DLD1 (cell line): ENCODE measurements at regions not wholly inside any gene's neighbourhood (a gene's known extent, or its start where the extent isn't known, plus 50 kb on each side); places are given as distances from the start of the nearest gene placed in this dataset.
"Not testable (repeated sequence)": the region's sequence is repeated elsewhere in the genome, so short reads cannot be mapped to it uniquely, and the experiment has no call there.

ENCODE experiments used
- in situ Hi-C: cut with HindIII; loops from 2 replicates; pipeline ENCODE4 v1.10.0; 2017; ENCODE audit warnings: low sequenced_read_pairs

DNA sequence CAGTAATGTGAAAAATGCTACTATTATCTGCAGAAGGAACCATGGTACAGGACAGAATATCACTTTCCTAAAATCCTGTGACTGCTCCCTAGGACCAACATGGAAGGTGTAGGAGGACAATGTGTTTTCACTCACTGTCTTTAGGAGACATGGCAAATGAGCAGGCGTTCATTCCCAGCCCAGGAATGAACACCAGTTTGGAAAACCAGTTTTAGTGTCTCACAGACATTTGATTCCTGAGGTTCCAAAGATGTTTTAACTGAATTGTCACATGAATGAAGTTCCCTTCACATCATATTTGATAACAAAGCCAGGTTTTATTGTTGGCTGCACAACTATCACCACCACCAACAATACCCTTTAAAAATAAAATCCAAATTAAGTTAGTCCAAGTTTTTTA, 178.2 kb downstream of the ENC1 start:
- in situ Hi-C loops, result no loop called here

DNA sequence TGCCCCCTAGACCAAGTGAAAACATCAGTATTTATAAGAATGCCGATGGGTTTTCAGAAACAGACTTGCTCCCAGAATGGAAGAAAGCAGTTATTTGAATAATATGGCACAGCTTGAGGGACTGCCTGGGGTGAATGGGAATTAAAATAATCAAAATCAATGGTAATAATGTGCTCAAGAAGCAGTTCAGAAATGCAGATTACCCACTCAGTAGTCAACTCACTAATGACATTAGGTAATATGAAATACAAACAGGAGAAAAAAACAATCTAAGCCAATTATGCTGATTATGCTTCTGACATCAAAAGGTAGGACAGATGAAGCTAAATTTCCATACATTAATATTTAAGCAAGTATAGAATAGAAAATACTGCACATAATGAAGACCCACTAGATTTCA, 179.3 kb downstream of the ENC1 start:
- in situ Hi-C loops, result no loop called here

DNA sequence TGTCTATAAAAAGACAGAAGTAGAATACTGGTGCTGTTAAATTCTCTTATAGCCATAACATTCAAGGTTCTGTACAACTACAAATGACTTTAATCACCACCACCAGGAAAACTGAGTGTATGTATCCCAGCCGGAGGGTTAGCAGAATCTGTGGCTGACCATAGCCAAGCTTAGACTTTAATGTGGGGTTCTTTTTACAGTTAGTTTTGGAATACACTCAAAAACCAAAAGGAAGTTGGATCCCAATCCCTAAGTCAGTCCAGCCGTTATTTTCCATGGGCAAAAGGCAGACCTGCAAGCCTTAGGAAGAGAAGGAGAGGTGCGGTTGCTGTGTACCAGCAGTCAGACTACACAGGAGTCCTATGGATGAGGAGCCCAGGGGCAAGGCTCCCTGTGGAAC, 179.8 kb downstream of the ENC1 start:
- in situ Hi-C loops, result no loop called here

DNA sequence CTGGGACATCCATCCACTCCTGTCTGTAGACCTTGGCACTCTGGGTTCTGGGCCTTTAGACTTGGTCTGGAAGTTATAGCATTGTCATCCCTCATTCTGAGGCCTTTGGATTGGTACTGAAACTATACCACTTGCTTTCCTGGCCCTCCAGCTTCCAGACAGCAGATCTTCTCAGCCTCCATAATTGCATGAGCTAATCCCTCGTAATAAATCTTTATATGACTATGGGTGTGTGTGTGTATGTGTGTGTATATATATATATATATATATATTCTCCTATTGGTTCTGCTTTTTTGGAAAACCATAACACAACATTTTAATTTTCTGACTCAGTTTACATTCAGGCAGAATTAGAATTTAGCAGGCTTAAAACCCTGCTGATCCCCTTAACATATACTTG, 180.5 kb downstream of the ENC1 start:
- in situ Hi-C loops, result no loop called here

GRCh38 chr5:74457876-74458275, 182.7 kb downstream of the ENC1 start:
- in situ Hi-C loops, result no loop called here

- in situ Hi-C loops, result no loop called here
Measured at GRCh38 chr5:74454263-74455030, 186.1 kb downstream of the ENC1 start.

DNA sequence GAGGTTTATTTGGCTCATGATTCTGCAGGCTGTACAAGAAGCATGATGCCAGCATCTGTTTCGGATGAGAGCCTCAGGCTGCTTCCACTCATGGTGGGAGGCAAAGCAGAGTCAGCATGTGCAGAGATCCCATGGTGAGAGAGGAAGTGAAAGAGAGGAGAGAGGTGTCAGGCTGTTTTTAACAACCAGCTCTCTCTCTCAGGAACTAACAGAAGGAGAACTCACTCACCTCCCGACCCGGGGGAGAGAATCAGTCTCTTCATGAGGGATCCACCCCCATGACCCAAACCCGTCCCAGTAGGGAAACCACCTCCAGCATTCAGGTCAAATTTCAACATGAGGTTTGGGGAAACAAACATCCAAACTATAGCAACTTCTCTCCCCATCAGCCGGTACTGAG, 187.7 kb downstream of the ENC1 start:
- in situ Hi-C loops, result no loop called here

DNA sequence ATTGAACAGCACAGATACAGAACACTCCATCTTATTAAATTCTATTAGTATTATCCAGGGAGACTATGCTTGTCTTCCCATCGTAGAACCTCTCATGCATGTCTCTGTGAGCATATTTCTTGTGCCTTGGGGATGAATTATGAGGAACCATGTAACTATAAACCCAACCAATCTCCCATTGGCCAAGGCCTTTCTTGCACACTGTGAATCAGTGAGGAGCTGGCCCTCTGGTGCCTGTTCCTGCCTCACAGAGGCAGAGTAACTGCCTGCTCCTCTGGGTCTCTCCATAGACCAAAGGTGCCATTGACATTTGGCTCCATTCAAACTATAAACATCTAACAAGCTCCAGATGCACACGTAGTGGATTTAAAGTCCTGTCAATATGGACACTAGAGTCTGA, 190.4 kb downstream of the ENC1 start:
- in situ Hi-C loops, result no loop called here

GRCh38 chr5:74446725-74447241, 193.7 kb downstream of the ENC1 start:
- in situ Hi-C loops, result no loop called here

GRCh38 chr5:74442466-74442865, 198.1 kb downstream of the ENC1 start:
- in situ Hi-C loops, result no loop called here

- in situ Hi-C loops, result no loop called here
Measured at GRCh38 chr5:74441616-74442015, 198.9 kb downstream of the ENC1 start.

GRCh38 chr5:74440341-74440740, 200.2 kb downstream of the ENC1 start:
- in situ Hi-C loops, result no loop called here

DNA sequence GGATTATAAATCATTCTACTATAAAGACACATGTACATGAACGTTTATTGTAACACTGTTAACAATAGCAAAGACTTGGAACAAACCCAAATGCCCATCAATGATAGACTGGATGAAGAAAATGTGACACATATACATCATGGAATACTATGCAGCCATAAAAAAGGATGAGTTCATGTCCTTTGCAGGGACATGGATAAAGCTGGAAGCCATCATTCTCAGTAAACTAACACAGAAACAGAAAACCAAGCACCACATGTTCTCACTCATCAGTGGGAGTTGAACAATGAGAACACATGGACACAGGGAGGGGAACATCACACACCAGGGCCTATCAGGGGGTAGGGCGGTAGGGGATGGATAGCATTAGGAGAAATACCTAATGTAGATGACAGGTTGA, 202.7 kb downstream of the ENC1 start:
- in situ Hi-C loops, result not testable (repeated sequence)

GRCh38 chr5:74433896-74434829, 206.4 kb downstream of the ENC1 start:
- in situ Hi-C loops, result no loop called here

DNA sequence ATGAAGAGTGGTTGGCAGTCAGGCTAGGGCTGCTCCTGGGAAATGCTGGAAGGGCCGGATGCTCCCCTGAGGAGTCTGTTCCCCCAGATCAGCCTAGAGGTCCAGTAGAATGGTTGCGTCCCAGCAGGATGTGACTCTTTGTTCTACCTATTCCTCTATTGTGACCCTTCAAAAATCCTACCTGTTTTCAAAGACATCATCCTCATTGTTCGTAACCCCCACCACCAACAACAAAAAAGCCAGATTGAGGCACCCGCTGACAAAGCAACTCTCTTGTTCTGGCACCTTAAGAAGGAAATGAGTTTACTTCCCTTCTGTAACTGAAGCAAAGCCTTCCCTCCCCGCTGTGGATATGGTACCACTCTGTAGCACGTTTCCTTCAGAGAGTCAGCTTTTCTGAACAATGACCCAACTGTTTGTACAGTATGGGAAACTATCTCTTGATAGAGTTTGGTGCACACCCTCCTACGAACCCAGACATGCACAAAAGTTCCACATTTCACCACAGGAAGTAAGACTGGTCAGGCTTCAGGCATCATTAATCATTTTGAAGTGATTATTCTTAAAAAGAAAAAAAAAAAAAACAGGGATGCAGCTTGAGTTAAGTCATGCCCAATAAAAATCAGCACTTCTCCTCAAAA, 207.2 kb downstream of the ENC1 start:
- in situ Hi-C loops, result no loop called here

DNA sequence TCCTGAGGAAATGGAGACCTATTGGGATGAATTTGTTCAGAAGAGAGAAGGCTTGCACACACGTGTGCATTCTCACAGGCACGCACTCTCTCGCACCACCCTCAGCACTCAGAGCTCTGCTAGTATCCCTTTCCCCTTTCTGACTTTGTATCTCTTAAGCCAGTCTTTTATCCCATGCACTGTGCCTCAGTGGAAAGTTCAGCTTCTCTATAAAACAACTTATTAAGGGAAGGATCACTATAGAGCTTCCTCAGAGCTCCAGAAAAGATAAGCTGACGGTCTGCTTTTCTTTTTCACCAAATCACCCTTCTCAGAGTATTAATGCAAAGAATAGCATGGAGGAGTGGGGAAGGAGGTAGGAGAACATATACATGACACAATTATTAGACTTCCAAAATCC, 207.8 kb downstream of the ENC1 start:
- in situ Hi-C loops, result no loop called here

- in situ Hi-C loops, result no loop called here
Measured at GRCh38 chr5:74432216-74432615, 208.3 kb downstream of the ENC1 start.

DNA sequence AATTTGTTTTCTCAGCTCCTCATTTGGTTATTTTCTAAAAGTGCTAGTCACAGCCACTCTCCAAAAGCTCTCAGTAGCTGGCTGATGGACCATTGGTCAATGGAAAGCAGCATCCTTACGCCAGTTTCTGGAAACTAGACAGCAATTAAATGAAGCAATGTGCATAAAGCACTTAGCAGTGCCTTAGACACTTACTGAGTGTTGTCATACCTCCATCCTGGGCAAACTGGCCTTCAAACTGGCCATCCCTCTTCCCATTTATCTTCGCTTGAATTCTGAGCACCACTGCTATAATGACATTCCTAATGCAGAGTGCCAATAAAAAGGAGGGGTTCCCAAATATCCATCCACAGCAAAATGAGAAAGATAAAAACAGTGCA, 209.2 kb downstream of the ENC1 start:
- in situ Hi-C loops, result no loop called here

- in situ Hi-C loops, result no loop called here
Measured at GRCh38 chr5:74430631-74431289, 209.8 kb downstream of the ENC1 start.

DNA sequence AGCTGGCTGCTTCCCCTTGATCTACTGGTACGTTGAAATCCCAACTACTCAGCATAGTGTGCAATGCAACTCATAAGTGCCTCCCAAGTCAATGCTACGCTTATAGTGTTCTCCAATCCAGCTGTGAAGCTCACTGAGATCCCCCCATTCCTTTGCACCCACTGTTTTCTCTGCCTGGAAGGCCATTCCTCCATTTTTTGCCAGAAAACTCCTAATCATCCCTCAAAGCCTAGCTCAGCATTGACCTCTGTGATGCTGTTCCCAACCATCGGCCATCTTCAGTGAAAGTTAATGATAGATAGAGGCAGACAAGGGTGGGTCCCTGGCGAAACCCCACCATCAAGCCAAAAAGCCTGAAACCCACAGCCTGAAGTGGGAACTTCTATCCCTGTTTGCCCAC, 211.0 kb downstream of the ENC1 start:
- in situ Hi-C loops, result no loop called here

GRCh38 chr5:74428876-74429275, 211.7 kb downstream of the ENC1 start:
- in situ Hi-C loops, result no loop called here
